H9 (cell line): ENCODE measurements at regions not wholly inside any gene's neighbourhood (a gene's known extent, or its start where the extent isn't known, plus 50 kb on each side); places are given as distances from the start of the nearest gene placed in this dataset.

Experiments
- DNase-seq: peaks from one replicate; pipeline ENCODE4 v3.0.0-alpha.2; 2017
- H2AFZ ChIP-seq: one replicate; pipeline ENCODE4 v1.6.1; 2013; ENCODE audit warnings: mild to moderate bottlenecking, low read length, control low read depth, moderate library complexity
- H2AK5ac ChIP-seq: 2 replicates; pipeline ENCODE4 v1.6.1; 2013; ENCODE audit warnings: low read length, control low read depth, mixed read lengths; ENCODE audit not compliant: insufficient read length
- H2BK120ac ChIP-seq: one replicate; pipeline ENCODE4 v1.6.1; 2013; ENCODE audit warnings: low read depth, mild to moderate bottlenecking, low read length, control low read depth, inconsistent platforms; ENCODE audit not compliant: poor library complexity, severe bottlenecking
- H2BK12ac ChIP-seq: 2 replicates; pipeline ENCODE4 v1.6.1; 2013; ENCODE audit warnings: low read length, control low read depth, mixed read lengths, low read depth; ENCODE audit not compliant: insufficient read length
- H2BK15ac ChIP-seq: 2 replicates; pipeline ENCODE4 v1.6.1; 2013; ENCODE audit warnings: low read depth, low read length, control low read depth
- H2BK20ac ChIP-seq: one replicate; pipeline ENCODE4 v1.6.1; 2013; ENCODE audit warnings: low read depth, mild to moderate bottlenecking, low read length, control low read depth, inconsistent platforms; ENCODE audit not compliant: poor library complexity, severe bottlenecking
- H2BK5ac ChIP-seq: 2 replicates; pipeline ENCODE4 v1.6.1; 2013; ENCODE audit warnings: low read length, control low read depth, mixed read lengths; ENCODE audit not compliant: insufficient read length
- H3K14ac ChIP-seq: 2 replicates; pipeline ENCODE4 v1.6.1; 2013; ENCODE audit warnings: low read length, control low read depth; ENCODE audit not compliant: insufficient read depth
- H3K18ac ChIP-seq: 2 replicates; pipeline ENCODE4 v1.6.1; 2013; ENCODE audit warnings: low read depth, mild to moderate bottlenecking, mixed read lengths, low read length, control low read depth; ENCODE audit not compliant: insufficient read length
- H3K23ac ChIP-seq: 2 replicates; pipeline ENCODE4 v1.6.1; 2013; ENCODE audit warnings: low read length, control low read depth, mixed read lengths, low read depth; ENCODE audit not compliant: insufficient read length
- H3K23me2 ChIP-seq: 2 replicates; pipeline ENCODE4 v1.6.1; 2013; ENCODE audit warnings: low read depth, mild to moderate bottlenecking, mixed read lengths, low read length, control low read depth; ENCODE audit not compliant: insufficient read length, poor library complexity, severe bottlenecking
- H3K27ac ChIP-seq: 2 replicates; pipeline ENCODE4 v1.5.1; 2013; ENCODE audit warnings: low read length, control low read depth, mixed read lengths, low read depth; ENCODE audit not compliant: insufficient read length
- H3K27me3 ChIP-seq: 2 replicates; pipeline ENCODE4 v1.6.1; 2013; ENCODE audit warnings: low read length, control low read depth, inconsistent platforms; ENCODE audit not compliant: insufficient read depth
- H3K4ac ChIP-seq: 2 replicates; pipeline ENCODE4 v1.6.1; 2013; ENCODE audit warnings: low read depth, mild to moderate bottlenecking, control low read depth, inconsistent platforms, low read length, moderate library complexity
- H3K4me1 ChIP-seq: 2 replicates; pipeline ENCODE4 v1.6.1; 2013; ENCODE audit warnings: low read length, control low read depth, inconsistent platforms; ENCODE audit not compliant: insufficient read depth
- H3K4me2 ChIP-seq: 2 replicates; pipeline ENCODE4 v1.6.1; 2013; ENCODE audit warnings: low read length, control low read depth, mixed read lengths; ENCODE audit not compliant: insufficient read length, insufficient read depth
- H3K56ac ChIP-seq: 2 replicates; pipeline ENCODE4 v1.6.1; 2013; ENCODE audit warnings: low read depth, mild to moderate bottlenecking, mixed read lengths, low read length, control low read depth; ENCODE audit not compliant: insufficient read length
- H3K79me1 ChIP-seq: 2 replicates; pipeline ENCODE4 v1.6.1; 2013; ENCODE audit warnings: low read depth, mild to moderate bottlenecking, moderate library complexity, low read length, control low read depth, inconsistent platforms; ENCODE audit not compliant: insufficient read depth, poor library complexity, severe bottlenecking
- H3K79me2 ChIP-seq: 2 replicates; pipeline ENCODE4 v1.6.1; 2013; ENCODE audit warnings: low read length, control low read depth, inconsistent platforms; ENCODE audit not compliant: insufficient read depth
- H3K9ac ChIP-seq: 2 replicates; pipeline ENCODE4 v1.6.1; 2013; ENCODE audit warnings: low read length, control low read depth, mixed read lengths; ENCODE audit not compliant: insufficient read length; ENCODE audit errors: extremely low read depth
- H3K9me3 ChIP-seq: one replicate; pipeline ENCODE4 v1.6.1; 2013; ENCODE audit warnings: low read depth, low read length, inconsistent platforms; ENCODE audit not compliant: control insufficient read depth
- H3T11ph ChIP-seq: one replicate; pipeline ENCODE4 v1.6.1; 2013; ENCODE audit warnings: mild to moderate bottlenecking, low read length, control low read depth, inconsistent platforms
- H4K20me1 ChIP-seq: one replicate; pipeline ENCODE4 v1.6.1; 2013; ENCODE audit not compliant: control insufficient read depth, insufficient read length, insufficient read depth
- H4K5ac ChIP-seq: 2 replicates; pipeline ENCODE4 v1.6.1; 2013; ENCODE audit warnings: low read depth, mild to moderate bottlenecking, mixed read lengths, low read length, control low read depth; ENCODE audit not compliant: insufficient read length
- H4K8ac ChIP-seq: replicated peaks from 2 replicates; pipeline ENCODE4 v1.6.1; 2013; ENCODE audit warnings: low read length, control low read depth, mixed read lengths, low read depth; ENCODE audit not compliant: insufficient read length
- H4K91ac ChIP-seq: 2 replicates; pipeline ENCODE4 v1.6.1; 2013; ENCODE audit warnings: low read depth, mild to moderate bottlenecking, moderate library complexity, mixed read lengths, low read length, control low read depth; ENCODE audit not compliant: insufficient read length
- H3K27ac Mint-ChIP-seq, 3 experiments: 2 replicates in 2 of 3; 3 replicates in 1 of 3; pipeline ENCODE4 v1.8.0; 2020 to 2021; ENCODE audit warnings: mixed read lengths in 3 of 3, mild to moderate bottlenecking in 1 of 3, moderate library complexity in 1 of 3
- H3K27me3 Mint-ChIP-seq: 2 replicates; pipeline ENCODE4 v1.8.0; 2021; ENCODE audit warnings: low read depth, mild to moderate bottlenecking, moderate library complexity, mixed read lengths
- H3K36me3 Mint-ChIP-seq, 3 experiments: 2 replicates in 2 of 3; 3 replicates in 1 of 3; pipeline ENCODE4 v1.8.0; 2020 to 2021; ENCODE audit warnings: low read depth in 3 of 3, mixed read lengths in 3 of 3; ENCODE audit not compliant: insufficient read depth in 1 of 3
- H3K4me1 Mint-ChIP-seq, 2 experiments: 2 replicates each; pipeline ENCODE4 v1.8.0; 2020; ENCODE audit warnings: mixed read lengths in 2 of 2
- H3K4me3 Mint-ChIP-seq, 2 experiments: 2 replicates in 1 of 2; 3 replicates in 1 of 2; pipeline ENCODE4 v1.8.0; 2020 to 2021; ENCODE audit warnings: mild to moderate bottlenecking in 2 of 2, mixed read lengths in 2 of 2, moderate library complexity in 1 of 2
- H3K9me3 Mint-ChIP-seq, 2 experiments: 2 replicates in 1 of 2; 3 replicates in 1 of 2; pipeline ENCODE4 v1.8.0; 2020; ENCODE audit warnings: mild to moderate bottlenecking in 2 of 2, mixed read lengths in 2 of 2, moderate library complexity in 1 of 2
- WGBS: extraction: QIAGEN DNeasy Blood & Tissue Kit; methylation state at CpG from one replicate; pipeline ENCODE4 v1.1.7; 2013; ENCODE audit warnings: missing lambda C conversion rate, low lambda C conversion rate, mixed read lengths; ENCODE audit not compliant: insufficient read length; ENCODE audit errors: extremely low coverage; 5-methylcytosine and 5-hydroxymethylcytosine counted together
- TF ChIP-seq, protein P1 (sequence below): fragments of 200-600 bp; sonication (generic); conservative IDR thresholded peaks from 3 replicates; pipeline ENCODE4 v1.8.0; 2021; ENCODE audit warnings: antibody characterized with exemption, mild to moderate bottlenecking

DNA sequence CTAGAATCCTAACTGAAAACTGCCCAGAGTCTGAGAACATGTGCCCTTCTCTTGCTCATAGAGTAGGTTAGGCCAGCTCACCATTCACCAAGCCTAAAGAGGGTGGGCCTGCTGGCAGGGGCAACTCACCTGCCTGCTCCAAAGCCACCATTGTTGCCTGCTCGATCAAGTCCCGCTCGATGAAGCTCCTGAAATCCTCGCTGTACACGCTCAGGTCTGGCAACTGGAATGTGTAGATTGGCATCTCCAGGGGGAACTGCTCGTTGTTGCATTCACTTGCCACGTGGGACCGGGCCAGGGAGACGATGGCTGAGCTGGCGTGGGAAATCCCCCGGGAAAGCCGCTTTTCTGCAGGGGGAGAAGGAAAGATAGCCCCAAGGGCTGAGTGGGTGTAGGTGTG, 232.2 kb downstream of the KLF13 start:
- DNase-seq: no peak
- Histone ChIP-seq H2BK20ac (no peak overlapping the region), H2BK12ac (no peak overlapping the region), H4K20me1 (no peaks in the 10 kb centered on the region), H3K4me1 (no peaks in the 10 kb centered on the region), H2BK15ac (no peak overlapping the region), H3K4ac (no peak overlapping the region), H4K5ac (no peak overlapping the region), H3K79me2 (no peaks in the 10 kb centered on the region), H3K14ac (no peak overlapping the region), H3K27ac (no peak overlapping the region), H3K79me1 (no peaks in the 10 kb centered on the region), H3K27me3 (no peaks in the 10 kb centered on the region), H3K23me2 (no peaks in the 10 kb centered on the region), H2BK120ac (no peak overlapping the region), H4K91ac (no peak overlapping the region), H3K9me3 (no peaks in the 10 kb centered on the region), H2AFZ (no peak overlapping the region), H3K18ac (no peak overlapping the region), H3K4me2 (no peak overlapping the region), H3K56ac (no peak overlapping the region), H4K8ac (no peak overlapping the region), H2AK5ac (no peak overlapping the region), H3K23ac (no peak overlapping the region), H3K9ac (no peak overlapping the region), H2BK5ac (no peak overlapping the region), H3T11ph (no peak overlapping the region)
- no peaks in the 10 kb centered on the region for H3K36me3 Mint-ChIP-seq
- H3K9me3 Mint-ChIP-seq: no peaks in the 10 kb centered on the region
- H3K27ac Mint-ChIP-seq: no peak overlapping the region
- TF ChIP-seq, protein P1, sequence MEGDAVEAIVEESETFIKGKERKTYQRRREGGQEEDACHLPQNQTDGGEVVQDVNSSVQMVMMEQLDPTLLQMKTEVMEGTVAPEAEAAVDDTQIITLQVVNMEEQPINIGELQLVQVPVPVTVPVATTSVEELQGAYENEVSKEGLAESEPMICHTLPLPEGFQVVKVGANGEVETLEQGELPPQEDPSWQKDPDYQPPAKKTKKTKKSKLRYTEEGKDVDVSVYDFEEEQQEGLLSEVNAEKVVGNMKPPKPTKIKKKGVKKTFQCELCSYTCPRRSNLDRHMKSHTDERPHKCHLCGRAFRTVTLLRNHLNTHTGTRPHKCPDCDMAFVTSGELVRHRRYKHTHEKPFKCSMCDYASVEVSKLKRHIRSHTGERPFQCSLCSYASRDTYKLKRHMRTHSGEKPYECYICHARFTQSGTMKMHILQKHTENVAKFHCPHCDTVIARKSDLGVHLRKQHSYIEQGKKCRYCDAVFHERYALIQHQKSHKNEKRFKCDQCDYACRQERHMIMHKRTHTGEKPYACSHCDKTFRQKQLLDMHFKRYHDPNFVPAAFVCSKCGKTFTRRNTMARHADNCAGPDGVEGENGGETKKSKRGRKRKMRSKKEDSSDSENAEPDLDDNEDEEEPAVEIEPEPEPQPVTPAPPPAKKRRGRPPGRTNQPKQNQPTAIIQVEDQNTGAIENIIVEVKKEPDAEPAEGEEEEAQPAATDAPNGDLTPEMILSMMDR: no peak
- no peak overlapping the region for H3K4me3 Mint-ChIP-seq
- no peaks in the 10 kb centered on the region for H3K27me3 Mint-ChIP-seq
- no peaks in the 10 kb centered on the region for H3K4me1 Mint-ChIP-seq
- no CpG with 5 or more reads among the region's 12 CpGs for WGBS
